Endothelial cell of umbilical vein (primary cell): ENCODE measurements at regions not wholly inside any gene's neighbourhood (a gene's known extent, or its start where the extent isn't known, plus 50 kb on each side); places are given as distances from the start of the nearest gene placed in this dataset.

ENCODE experiments used
- EZH2 ChIP-seq: IDR thresholded peaks from 2 replicates; pipeline ENCODE4 v1.6.1; 2012; ENCODE audit warnings: borderline replicate concordance, low read depth, mild to moderate bottlenecking, moderate library complexity, low read length, inconsistent platforms; ENCODE audit not compliant: severe bottlenecking
- GATA2 ChIP-seq: IDR thresholded peaks from 2 replicates; pipeline ENCODE4 v1.7.0; 2011; ENCODE audit warnings: low read depth, mild to moderate bottlenecking, moderate library complexity, mixed read lengths, low read length; ENCODE audit not compliant: insufficient read length, insufficient read depth
- POLR2A ChIP-seq: IDR thresholded peaks from 2 replicates; pipeline ENCODE4 v1.6.1; 2012; ENCODE audit warnings: low read depth, mild to moderate bottlenecking, control low read depth, low read length
- POLR2AphosphoS5 ChIP-seq: IDR thresholded peaks from 2 replicates; pipeline ENCODE4 v1.6.1; 2012; ENCODE audit warnings: low read depth, mild to moderate bottlenecking, control low read depth, low read length, moderate library complexity; ENCODE audit not compliant: insufficient read depth
- TF ChIP-seq, protein P1 (sequence below): IDR thresholded peaks from 2 replicates; pipeline ENCODE4 v1.6.1; 2011; ENCODE audit not compliant: insufficient read depth, insufficient read length
- TF ChIP-seq, protein P2 (sequence below), 2 donors: IDR thresholded peaks; 1 replicate in 1 of 2; 2 replicates in 1 of 2; pipeline ENCODE4 v1.5.1; 2011; ENCODE audit warnings: low read length in 2 of 2, mild to moderate bottlenecking in 2 of 2, moderate library complexity in 2 of 2, control low read depth in 1 of 2, inconsistent platforms in 1 of 2, low read depth in 1 of 2; ENCODE audit not compliant: insufficient read depth in 1 of 2; ENCODE audit errors: extremely low read depth in 1 of 2

DNA sequence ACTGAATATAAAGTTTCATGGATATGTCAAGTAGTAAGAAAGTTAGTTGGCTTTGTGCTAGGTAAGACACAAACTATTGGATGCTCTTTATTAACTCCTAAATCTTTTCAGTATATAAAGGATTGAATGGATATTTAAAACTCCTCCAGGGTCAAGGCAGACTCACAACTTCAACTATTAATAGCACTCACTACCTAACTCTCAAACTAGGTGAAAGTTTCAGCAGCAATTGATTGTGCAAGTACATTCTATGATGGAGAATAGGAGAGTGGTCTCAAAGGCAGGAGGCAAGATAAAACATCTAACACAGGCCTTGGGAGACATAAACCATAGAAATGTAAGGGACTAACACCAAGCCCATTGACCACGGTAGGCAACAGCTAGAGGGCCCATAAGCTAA is 328.9 kb upstream of the CHAC2 start:
- TF ChIP-seq, protein P1, sequence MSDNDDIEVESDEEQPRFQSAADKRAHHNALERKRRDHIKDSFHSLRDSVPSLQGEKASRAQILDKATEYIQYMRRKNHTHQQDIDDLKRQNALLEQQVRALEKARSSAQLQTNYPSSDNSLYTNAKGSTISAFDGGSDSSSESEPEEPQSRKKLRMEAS: no peak
- TF ChIP-seq, protein P2, sequence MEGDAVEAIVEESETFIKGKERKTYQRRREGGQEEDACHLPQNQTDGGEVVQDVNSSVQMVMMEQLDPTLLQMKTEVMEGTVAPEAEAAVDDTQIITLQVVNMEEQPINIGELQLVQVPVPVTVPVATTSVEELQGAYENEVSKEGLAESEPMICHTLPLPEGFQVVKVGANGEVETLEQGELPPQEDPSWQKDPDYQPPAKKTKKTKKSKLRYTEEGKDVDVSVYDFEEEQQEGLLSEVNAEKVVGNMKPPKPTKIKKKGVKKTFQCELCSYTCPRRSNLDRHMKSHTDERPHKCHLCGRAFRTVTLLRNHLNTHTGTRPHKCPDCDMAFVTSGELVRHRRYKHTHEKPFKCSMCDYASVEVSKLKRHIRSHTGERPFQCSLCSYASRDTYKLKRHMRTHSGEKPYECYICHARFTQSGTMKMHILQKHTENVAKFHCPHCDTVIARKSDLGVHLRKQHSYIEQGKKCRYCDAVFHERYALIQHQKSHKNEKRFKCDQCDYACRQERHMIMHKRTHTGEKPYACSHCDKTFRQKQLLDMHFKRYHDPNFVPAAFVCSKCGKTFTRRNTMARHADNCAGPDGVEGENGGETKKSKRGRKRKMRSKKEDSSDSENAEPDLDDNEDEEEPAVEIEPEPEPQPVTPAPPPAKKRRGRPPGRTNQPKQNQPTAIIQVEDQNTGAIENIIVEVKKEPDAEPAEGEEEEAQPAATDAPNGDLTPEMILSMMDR (IDR thresholded peaks at IDR 0.05; ENCODE audit: extremely low read depth in 1 of 2, insufficient read depth in 1 of 2, low read depth in 1 of 2, low read length in 2 of 2): no peak
- TF ChIP-seq GATA2 (no peak), POLR2AphosphoS5 (no peak), POLR2A (no peak), EZH2 (no peak)
